NCI-H1417 (cell line): ENCODE measurements at regions not wholly inside any gene's neighbourhood (a gene's known extent, or its start where the extent isn't known, plus 50 kb on each side); places are given as distances from the start of the nearest gene placed in this dataset.

Source experiments
- DNase-seq, 3 experiments: peaks; one replicate each; lab custom pipeline; 2025; lab: John Stamatoyannopoulos, UW

DNA sequence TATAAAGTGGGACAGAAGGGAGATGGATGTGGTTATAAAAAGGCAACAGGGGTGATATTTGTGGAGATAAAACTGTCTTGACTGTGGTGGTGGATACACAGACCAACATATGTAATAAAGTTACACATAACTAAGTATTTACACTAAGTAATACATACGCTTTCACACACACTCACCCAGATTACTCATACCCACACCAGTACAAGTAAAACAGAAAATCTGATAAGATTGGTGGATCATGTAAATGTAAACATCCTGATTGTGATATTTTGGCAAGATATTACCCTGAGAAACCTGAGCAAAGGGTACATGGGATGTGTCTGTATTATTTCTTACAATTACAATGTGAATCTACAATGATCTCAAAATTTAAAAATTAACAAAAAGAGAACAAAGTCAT, 53.3 kb upstream of the SLIT3 start:
- DNase-seq, result no peak

DNA sequence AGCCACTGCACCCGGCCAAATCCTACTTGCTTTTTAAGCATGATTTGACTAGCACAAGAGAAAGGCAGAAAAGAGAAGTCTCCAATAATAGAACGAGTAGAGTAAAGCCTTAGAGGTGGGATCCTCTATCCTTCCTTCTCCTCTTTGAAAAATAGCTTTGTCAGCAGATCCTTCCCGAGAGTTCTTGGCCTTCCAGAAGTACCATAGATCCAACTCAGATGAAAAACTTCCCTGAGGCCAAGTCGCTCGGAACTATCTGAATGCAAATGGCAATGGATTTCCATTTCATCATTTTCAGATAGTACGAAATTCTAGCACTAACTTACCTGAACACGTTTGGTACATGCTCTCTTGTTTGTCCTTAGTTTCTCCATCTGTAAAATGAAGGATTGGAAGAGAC, 52.0 kb upstream of the SLIT3 start:
- no peak for DNase-seq

DNA sequence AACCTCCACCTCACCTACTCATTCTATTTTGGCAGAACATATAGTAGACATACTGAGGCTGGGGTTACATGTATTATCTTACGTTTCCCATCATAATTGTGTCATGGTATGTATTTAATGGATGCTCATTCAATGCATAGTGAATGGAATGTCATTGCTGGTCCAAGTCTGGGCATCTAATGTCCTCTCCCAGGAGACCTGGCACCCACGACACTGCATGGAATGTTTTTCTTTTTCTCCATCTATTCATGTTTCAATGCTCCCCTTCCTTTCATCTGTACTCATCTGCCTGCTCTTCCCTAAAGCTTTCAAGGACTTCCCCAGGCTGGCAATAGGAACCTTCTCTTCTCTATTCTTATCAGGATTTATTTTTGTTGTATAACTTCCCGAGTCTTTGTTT, 50.8 kb upstream of the SLIT3 start:
- DNase-seq, result no peak

DNA sequence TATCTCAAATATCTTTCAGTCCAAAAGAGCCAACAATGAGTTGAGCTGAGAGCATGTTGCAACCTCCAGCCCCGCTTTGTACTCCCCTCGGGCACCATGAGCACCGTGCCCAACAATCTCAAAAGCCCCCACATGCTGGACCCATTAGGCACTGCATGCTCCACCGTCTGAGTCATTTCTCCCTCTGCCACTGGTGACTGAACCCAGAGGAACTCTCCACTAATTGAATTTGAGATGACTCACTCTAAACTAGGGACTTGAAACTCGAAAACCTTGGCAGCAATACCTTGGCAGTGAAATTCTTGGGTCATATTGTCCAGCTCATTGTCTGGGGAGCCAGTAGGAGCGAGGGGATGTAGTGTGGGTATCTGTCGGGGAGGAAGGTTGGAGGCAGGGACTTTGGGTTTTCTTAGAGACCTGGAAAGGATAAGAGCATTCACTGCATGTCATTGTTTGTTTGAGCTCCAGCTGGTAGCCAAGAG, 49.9 kb upstream of the SLIT3 start:
- DNase-seq, result no peak
